HG03196 (cell line): ENCODE measurements at regions not wholly inside any gene's neighbourhood (a gene's known extent, or its start where the extent isn't known, plus 50 kb on each side); places are given as distances from the start of the nearest gene placed in this dataset.

Experiments
- ATAC-seq: cut with Tn5 transposase; IDR thresholded peaks from one replicate; pipeline ENCODE4 v1.9.1; 2021; ENCODE audit not compliant: unreplicated experiment

GRCh38 chr2:234134496-234134895 is 84.0 kb downstream of the SPP2 start:
- ATAC-seq, result no peak

- ATAC-seq, result no peak
These were observed 82.5 kb downstream of the SPP2 start for GRCh38 chr2:234133004-234133403.

- ATAC-seq, result no peak
These were observed 80.3 kb downstream of the SPP2 start for GRCh38 chr2:234130777-234131181.

- no peak for ATAC-seq
These were observed 78.1 kb downstream of the SPP2 start for GRCh38 chr2:234128606-234129005.
